GM12865 (cell line): ENCODE measurements at regions not wholly inside any gene's neighbourhood (a gene's known extent, or its start where the extent isn't known, plus 50 kb on each side); places are given as distances from the start of the nearest gene placed in this dataset.

Experiments
- DNase-seq: peaks from one replicate; pipeline ENCODE4 v3.0.0; 2010; ENCODE audit warnings: low read depth
- H3K4me3 ChIP-seq: 2 replicates; pipeline ENCODE4 v1.5.1; 2011; ENCODE audit warnings: mild to moderate bottlenecking, low read depth, low read length, control low read depth
- TF ChIP-seq, protein P1 (sequence below): IDR thresholded peaks from 2 replicates; pipeline ENCODE4 v1.5.1; 2011; ENCODE audit warnings: low read length, control low read depth, low read depth, inconsistent platforms; ENCODE audit not compliant: insufficient read depth; ENCODE audit errors: missing control alignments

DNA sequence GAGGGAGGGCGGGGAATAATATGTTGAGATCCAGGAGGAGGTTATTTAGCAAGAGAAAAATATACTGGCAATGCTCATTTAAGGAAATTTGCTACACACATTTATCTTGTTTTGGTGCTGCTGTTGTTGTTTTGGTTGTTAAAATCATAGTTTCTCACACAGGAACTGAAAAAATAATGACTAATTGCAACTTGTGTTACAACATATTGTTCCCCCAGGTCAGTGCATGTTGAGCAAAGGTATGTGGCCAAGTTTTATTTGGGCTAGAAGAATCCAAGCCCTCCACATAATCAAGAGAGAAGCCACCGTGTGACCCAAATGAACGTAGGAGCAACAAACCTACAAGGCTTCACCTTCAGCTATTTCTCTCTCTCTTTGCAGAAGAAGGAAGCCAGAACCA is 220.3 kb upstream of the DAPK1 start:
- DNase-seq: no peak
- H3K4me3 ChIP-seq: no peak overlapping the region
- TF ChIP-seq, protein P1, sequence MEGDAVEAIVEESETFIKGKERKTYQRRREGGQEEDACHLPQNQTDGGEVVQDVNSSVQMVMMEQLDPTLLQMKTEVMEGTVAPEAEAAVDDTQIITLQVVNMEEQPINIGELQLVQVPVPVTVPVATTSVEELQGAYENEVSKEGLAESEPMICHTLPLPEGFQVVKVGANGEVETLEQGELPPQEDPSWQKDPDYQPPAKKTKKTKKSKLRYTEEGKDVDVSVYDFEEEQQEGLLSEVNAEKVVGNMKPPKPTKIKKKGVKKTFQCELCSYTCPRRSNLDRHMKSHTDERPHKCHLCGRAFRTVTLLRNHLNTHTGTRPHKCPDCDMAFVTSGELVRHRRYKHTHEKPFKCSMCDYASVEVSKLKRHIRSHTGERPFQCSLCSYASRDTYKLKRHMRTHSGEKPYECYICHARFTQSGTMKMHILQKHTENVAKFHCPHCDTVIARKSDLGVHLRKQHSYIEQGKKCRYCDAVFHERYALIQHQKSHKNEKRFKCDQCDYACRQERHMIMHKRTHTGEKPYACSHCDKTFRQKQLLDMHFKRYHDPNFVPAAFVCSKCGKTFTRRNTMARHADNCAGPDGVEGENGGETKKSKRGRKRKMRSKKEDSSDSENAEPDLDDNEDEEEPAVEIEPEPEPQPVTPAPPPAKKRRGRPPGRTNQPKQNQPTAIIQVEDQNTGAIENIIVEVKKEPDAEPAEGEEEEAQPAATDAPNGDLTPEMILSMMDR: no peak

DNA sequence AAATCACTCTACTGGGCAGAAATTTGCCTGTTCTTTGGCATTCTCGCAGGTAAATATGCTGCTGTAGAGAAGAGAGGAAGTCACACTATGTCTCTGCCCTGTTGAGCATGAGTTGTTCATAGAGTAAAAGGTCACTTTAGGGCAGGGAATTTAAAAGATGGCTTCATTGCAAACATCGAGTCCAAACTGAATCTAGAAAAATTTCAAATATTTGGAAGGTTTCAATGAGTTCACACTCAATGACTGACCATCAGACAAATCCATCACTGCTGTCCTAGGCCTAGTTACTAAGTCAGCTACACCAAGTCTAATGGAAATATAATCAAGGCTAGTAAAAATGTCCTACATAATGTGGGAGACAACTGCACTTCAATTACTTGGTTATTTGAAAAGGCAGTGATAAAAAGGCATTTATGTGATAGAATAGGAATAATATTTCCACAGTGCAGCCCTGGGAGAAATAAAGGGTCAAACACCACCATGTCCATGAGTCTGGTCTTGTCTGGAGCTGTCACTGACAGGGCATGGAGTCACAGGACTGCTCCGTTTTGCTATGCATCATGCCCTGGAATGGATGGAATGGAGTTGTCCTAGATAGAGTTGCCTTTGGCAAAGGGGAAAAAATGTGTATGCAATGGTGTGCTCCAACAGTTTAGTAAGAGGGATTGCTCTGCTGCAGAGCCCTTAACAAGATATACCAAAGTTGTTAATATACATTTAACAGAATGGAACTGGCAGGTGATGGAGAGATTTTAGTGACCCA is 218.5 kb upstream of the DAPK1 start:
- H3K4me3 ChIP-seq: no peak overlapping the region
- DNase-seq: no peak
- TF ChIP-seq, protein P1: no peak

DNA sequence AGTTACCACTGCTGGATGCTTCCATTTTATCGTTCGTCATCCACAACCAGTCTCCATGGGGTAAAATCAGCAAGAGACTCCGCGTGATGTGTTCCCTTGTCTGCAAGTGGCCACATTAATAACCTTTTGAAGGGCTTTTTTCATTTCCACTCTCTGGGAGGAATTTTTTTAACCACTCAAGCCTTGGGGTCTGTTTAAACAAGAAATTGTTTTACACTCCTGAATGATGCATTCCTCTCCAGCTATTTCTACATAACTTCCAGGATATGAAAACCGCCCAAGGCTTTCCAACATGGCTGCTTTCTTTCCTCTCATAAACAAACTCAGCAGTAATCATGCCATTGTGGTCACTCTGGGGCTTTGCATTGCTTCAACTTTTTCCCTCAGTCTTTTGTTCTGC is 217.2 kb upstream of the DAPK1 start:
- DNase-seq: no peak
- H3K4me3 ChIP-seq: no peak overlapping the region
- TF ChIP-seq, protein P1: no peak

DNA sequence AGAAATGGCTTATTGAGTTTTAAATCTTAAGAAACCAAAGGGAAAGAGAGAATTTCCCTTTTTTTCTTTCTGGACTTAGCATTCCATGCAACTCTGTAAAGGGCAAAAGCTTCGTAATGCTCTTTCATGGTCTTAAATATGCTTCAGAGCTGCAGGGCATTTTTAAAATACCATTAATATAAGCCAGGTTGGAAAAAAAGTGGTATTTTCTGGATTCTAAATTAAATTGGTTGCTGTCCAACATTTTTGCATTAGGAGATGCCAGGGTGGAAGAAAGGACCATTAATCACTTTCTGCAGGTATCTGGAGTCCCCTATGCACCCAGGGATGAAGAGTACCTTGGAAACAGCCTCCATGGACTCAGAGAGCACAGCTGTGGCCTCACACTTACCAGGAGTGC is 215.1 kb upstream of the DAPK1 start:
- TF ChIP-seq, protein P1: no peak

DNA sequence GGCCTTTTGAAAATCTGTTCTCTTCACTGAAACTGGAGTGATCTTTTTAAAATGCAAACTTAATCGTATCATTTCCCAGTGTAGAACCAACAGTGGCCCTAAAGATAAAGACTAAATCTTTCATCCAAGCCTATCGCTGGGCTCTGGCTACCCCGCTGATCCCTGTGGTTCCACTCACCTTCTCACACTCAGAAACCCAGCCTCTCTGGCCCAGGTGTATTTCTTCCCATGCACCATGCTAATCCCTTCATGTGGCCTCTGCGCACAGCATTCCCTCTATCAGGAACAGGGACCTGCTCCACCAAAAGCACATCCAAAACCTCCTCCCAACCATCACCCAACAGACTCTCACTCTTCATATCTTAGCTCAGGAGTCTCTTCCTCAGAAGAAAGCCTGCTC is 214.1 kb upstream of the DAPK1 start:
- H3K4me3 ChIP-seq: no peak overlapping the region
- no peak for DNase-seq
- TF ChIP-seq, protein P1: no peak

More for the DNA sequence above, 215.1 kb upstream of the DAPK1 start:
- H3K4me3 ChIP-seq: no peak overlapping the region
- DNase-seq: no peak

DNA sequence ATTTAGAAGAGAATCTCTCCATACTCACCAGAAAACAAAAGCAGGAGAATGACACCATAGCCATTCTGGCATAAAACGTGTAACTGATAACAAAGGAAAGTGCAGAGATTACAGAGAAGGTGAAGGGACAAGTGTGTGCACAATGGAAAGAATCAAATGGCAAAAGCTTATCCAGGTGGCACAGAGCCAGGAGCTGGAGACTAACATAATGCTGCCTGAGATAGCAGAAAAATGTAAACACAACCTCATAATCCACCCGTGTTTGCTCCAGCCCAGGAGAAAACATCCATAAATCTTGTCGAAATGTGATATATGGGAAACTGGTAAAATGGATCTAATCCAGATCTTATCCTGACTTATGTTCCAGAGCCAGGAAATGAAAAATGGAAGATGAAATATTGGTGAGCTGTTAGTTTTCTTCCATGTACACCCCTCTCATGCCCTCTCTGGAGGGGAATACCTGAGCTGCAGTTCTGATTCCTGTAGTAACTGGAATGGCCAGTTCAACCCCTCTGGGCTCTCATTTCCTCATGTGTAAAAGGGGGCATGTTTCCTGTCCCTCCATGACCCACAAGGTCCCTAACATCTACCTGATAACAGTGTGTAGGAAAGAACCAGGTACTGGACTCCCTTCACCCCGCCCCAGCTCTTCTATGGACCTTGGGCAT is 212.3 kb upstream of the DAPK1 start:
- DNase-seq: no peak
- TF ChIP-seq, protein P1: no peak
- no peak overlapping the region for H3K4me3 ChIP-seq
